ENCODE measurements at regions not wholly inside any gene's neighbourhood (a gene's known extent, or its start where the extent isn't known, plus 50 kb on each side); places are given as distances from the start of the nearest gene placed in this dataset.

GRCh38 chrX:39957816-39958566 is 139.8 kb downstream of the BCOR start:
- DNase-seq (ENCODE audit: low spot score), result no peak
- TF ChIP-seq CTCF (IDR thresholded peaks at IDR 0.05; ENCODE audit: extremely low read depth, missing control alignments), result no peak

GRCh38 chrX:39958850-39959249 is 138.9 kb downstream of the BCOR start:
- TF ChIP-seq CTCF (IDR thresholded peaks at IDR 0.05; ENCODE audit: extremely low read depth, missing control alignments), result no peak
- DNase-seq (ENCODE audit: low spot score), result no peak

GRCh38 chrX:39960219-39960618 is 137.5 kb downstream of the BCOR start:
- TF ChIP-seq CTCF (IDR thresholded peaks at IDR 0.05; ENCODE audit: extremely low read depth, missing control alignments), result no peak
- no peak for DNase-seq (ENCODE audit: low spot score)

- TF ChIP-seq CTCF (IDR thresholded peaks at IDR 0.05; ENCODE audit: extremely low read depth, missing control alignments), result no peak
- no peak for DNase-seq (ENCODE audit: low spot score)
Observed at GRCh38 chrX:39961441-39961840, 136.3 kb downstream of the BCOR start.

- DNase-seq (ENCODE audit: low spot score), result no peak
- TF ChIP-seq CTCF (IDR thresholded peaks at IDR 0.05; ENCODE audit: extremely low read depth, missing control alignments), result no peak
Observed at GRCh38 chrX:39965051-39965573, 132.6 kb downstream of the BCOR start.

GRCh38 chrX:39966176-39966575 is 131.6 kb downstream of the BCOR start:
- no peak for DNase-seq (ENCODE audit: low spot score)

More at GRCh38 chrX:39966176-39966575, 131.6 kb downstream of the BCOR start:
- TF ChIP-seq CTCF (IDR thresholded peaks at IDR 0.05; ENCODE audit: extremely low read depth, missing control alignments), result no peak
